ENCODE measurements at regions not wholly inside any gene's neighbourhood (a gene's known extent, or its start where the extent isn't known, plus 50 kb on each side); places are given as distances from the start of the nearest gene placed in this dataset.
"Not testable (repeated sequence)": the region's sequence is repeated elsewhere in the genome, so short reads cannot be mapped to it uniquely, and the experiment has no call there.

DNA sequence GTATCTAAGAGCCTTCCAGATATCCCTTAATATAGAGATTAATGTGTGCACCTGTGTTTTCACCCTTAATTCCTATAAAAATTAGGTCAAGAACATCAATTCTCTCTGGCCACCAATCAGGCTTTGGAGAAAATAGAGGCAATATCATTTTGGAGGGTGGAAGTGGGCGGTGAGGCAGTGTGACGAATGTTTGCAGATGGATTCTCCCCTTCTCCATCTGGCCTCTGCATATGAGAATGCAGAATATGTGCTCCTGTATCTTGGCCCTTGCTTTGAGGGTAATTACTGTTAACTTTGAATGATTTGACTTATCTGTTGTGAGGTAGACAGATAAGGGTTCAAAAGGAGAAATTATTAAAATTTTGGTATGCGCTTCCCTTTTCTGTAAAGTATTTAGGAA is 304.0 kb upstream of the NPSR1 start:
- H3K4me1 ChIP-seq (ENCODE audit: control insufficient read depth in 1 of 2, extremely low read depth in 1 of 2, insufficient read depth in 2 of 2, low read length in 2 of 2) = no peaks in the 10 kb centered on the region
- Mint-ChIP-seq H3K27ac (no peak overlapping the region), H3K4me1 (no peaks in the 10 kb centered on the region), H3K27me3 (no peaks in the 10 kb centered on the region), H3K9me3 (peaks cover 0 to 14% (median 0%) of the 10 kb centered on the region in 3 donors), H3K36me3 (no peaks in the 10 kb centered on the region), H3K4me3 (no peak overlapping the region)
- H3K27me3 ChIP-seq (replicated peaks in 1 of 2; ENCODE audit: control insufficient read depth in 2 of 2, extremely low read depth in 1 of 2, insufficient read depth in 2 of 2, low read length in 1 of 2) = no peaks in the 10 kb centered on the region
- H3K4me3 ChIP-seq (ENCODE audit: control insufficient read depth in 1 of 2, extremely low read depth in 1 of 2, low read length in 1 of 2) = no peak overlapping the region
- WGBS (ENCODE audit: insufficient coverage) = 100% methylated on average over 1 of the region's 3 CpGs
- CTCF ChIA-PET = no interaction called here
- no peaks in the 10 kb centered on the region for H3K36me3 ChIP-seq (ENCODE audit: control insufficient read depth in 2 of 2, extremely low read depth in 1 of 2, insufficient read depth in 1 of 2, low read length in 1 of 2)
- POLR2A ChIA-PET = no interaction called here
- no peak overlapping the region for H3K27ac ChIP-seq (ENCODE audit: low read length)
- no peak for DNase-seq
- no peaks in the 10 kb centered on the region for H3K9me3 ChIP-seq
- ATAC-seq (replicated peaks in 1 of 4) = no peak

DNA sequence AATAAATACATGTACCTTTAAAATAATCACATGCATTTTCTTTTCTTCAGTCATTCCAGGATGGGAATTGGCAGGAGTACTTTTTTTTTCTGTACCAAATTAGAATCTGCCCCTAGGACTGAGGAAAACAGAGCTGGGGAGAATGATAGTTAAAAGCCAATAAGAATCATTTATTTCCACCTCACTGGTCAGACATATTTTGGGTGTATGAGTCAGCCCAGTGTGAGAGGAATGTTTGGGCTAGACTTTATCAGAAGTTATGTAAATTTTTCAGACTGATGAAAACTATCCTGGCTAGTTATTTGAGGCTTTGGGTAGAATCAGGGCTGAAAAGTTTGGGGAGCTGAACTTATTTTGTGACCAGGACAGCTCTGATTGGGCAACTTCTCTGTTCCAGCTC is 303.1 kb upstream of the NPSR1 start:
- H3K27ac ChIP-seq (ENCODE audit: low read length) = no peak overlapping the region
- H3K9me3 Mint-ChIP-seq = peaks cover 0 to 14% (median 0%) of the 10 kb centered on the region in 3 donors
- ATAC-seq (replicated peaks in 1 of 4) (no peak), DNase-seq (no peak)
- H3K4me1 ChIP-seq (ENCODE audit: control insufficient read depth in 1 of 2, extremely low read depth in 1 of 2, insufficient read depth in 2 of 2, low read length in 2 of 2) = no peaks in the 10 kb centered on the region
- no peaks in the 10 kb centered on the region for H3K36me3 Mint-ChIP-seq
- ChIA-PET POLR2A (no interaction called here), CTCF (no interaction called here)
- no peak overlapping the region for H3K27ac Mint-ChIP-seq
- no peaks in the 10 kb centered on the region for H3K36me3 ChIP-seq (ENCODE audit: control insufficient read depth in 2 of 2, extremely low read depth in 1 of 2, insufficient read depth in 1 of 2, low read length in 1 of 2)
- no peaks in the 10 kb centered on the region for H3K27me3 ChIP-seq (replicated peaks in 1 of 2; ENCODE audit: control insufficient read depth in 2 of 2, extremely low read depth in 1 of 2, insufficient read depth in 2 of 2, low read length in 1 of 2)
- H3K27me3 Mint-ChIP-seq = no peaks in the 10 kb centered on the region
- H3K4me3 ChIP-seq (ENCODE audit: control insufficient read depth in 1 of 2, extremely low read depth in 1 of 2, low read length in 1 of 2) = no peak overlapping the region
- H3K4me3 Mint-ChIP-seq = no peak overlapping the region
- no peaks in the 10 kb centered on the region for H3K9me3 ChIP-seq
- no peaks in the 10 kb centered on the region for H3K4me1 Mint-ChIP-seq

DNA sequence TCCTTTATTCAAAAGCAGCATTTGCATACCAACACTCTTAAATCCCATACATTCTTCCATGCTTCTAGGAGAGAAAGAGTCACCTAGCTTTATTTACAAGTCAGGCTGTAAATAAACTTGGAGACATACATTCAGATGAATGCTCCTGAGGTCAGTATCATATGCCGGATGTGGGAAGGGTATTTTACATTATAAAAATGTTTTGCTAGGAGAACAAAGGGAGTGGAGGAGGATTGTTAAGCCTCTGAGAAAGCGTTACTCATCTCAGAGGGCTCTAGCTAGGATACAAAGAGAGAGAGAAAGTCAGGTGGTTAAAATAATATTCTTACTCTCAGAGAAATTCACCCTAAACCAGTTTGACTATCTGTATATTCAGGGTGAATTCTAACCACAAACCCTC is 300.9 kb upstream of the NPSR1 start:
- no peak overlapping the region for H3K4me3 Mint-ChIP-seq
- no peak overlapping the region for H3K27ac Mint-ChIP-seq
- H3K4me3 ChIP-seq (ENCODE audit: control insufficient read depth in 1 of 2, extremely low read depth in 1 of 2, low read length in 1 of 2) = no peak overlapping the region
- WGBS (ENCODE audit: insufficient coverage) = no CpG with 5 or more reads among the region's 2 CpGs
- H3K4me1 ChIP-seq (ENCODE audit: control insufficient read depth in 1 of 2, extremely low read depth in 1 of 2, insufficient read depth in 2 of 2, low read length in 2 of 2) = no peaks in the 10 kb centered on the region
- H3K9me3 Mint-ChIP-seq = peaks cover 0 to 10% (median 0%) of the 10 kb centered on the region in 3 donors
- no peaks in the 10 kb centered on the region for H3K4me1 Mint-ChIP-seq
- no peak for ATAC-seq (replicated peaks in 1 of 4)
- H3K36me3 Mint-ChIP-seq = no peaks in the 10 kb centered on the region
- ChIA-PET CTCF (no interaction called here), POLR2A (no interaction called here)
- H3K9me3 ChIP-seq = no peaks in the 10 kb centered on the region
- no peaks in the 10 kb centered on the region for H3K27me3 ChIP-seq (replicated peaks in 1 of 2; ENCODE audit: control insufficient read depth in 2 of 2, extremely low read depth in 1 of 2, insufficient read depth in 2 of 2, low read length in 1 of 2)
- H3K36me3 ChIP-seq (ENCODE audit: control insufficient read depth in 2 of 2, extremely low read depth in 1 of 2, insufficient read depth in 1 of 2, low read length in 1 of 2) = no peaks in the 10 kb centered on the region
- H3K27ac ChIP-seq (ENCODE audit: low read length) = no peak overlapping the region
- DNase-seq = no peak
- no peaks in the 10 kb centered on the region for H3K27me3 Mint-ChIP-seq

- Mint-ChIP-seq H3K4me3 (no peak overlapping the region), H3K9me3 (peaks cover 0 to 10% (median 0%) of the 10 kb centered on the region in 3 donors), H3K36me3 (no peaks in the 10 kb centered on the region), H3K4me1 (no peaks in the 10 kb centered on the region), H3K27me3 (no peaks in the 10 kb centered on the region), H3K27ac (no peak overlapping the region)
- Histone ChIP-seq H3K36me3 (ENCODE audit: control insufficient read depth in 2 of 2, extremely low read depth in 1 of 2, insufficient read depth in 1 of 2, low read length in 1 of 2) (no peaks in the 10 kb centered on the region), H3K4me3 (ENCODE audit: control insufficient read depth in 1 of 2, extremely low read depth in 1 of 2, low read length in 1 of 2) (no peak overlapping the region), H3K9me3 (no peaks in the 10 kb centered on the region), H3K27me3 (replicated peaks in 1 of 2; ENCODE audit: control insufficient read depth in 2 of 2, extremely low read depth in 1 of 2, insufficient read depth in 2 of 2, low read length in 1 of 2) (no peaks in the 10 kb centered on the region), H3K4me1 (ENCODE audit: control insufficient read depth in 1 of 2, extremely low read depth in 1 of 2, insufficient read depth in 2 of 2, low read length in 2 of 2) (no peaks in the 10 kb centered on the region), H3K27ac (ENCODE audit: low read length) (no peak overlapping the region)
- no peak for DNase-seq
- 66% methylated on average over 8 of the region's 8 CpGs for WGBS (ENCODE audit: insufficient coverage)
- POLR2A ChIA-PET = no interaction called here
- ATAC-seq (replicated peaks in 1 of 4) = no peak
- CTCF ChIA-PET = no interaction called here
Measured at GRCh38 chr7:34357946-34358345, 300.1 kb upstream of the NPSR1 start.

DNA sequence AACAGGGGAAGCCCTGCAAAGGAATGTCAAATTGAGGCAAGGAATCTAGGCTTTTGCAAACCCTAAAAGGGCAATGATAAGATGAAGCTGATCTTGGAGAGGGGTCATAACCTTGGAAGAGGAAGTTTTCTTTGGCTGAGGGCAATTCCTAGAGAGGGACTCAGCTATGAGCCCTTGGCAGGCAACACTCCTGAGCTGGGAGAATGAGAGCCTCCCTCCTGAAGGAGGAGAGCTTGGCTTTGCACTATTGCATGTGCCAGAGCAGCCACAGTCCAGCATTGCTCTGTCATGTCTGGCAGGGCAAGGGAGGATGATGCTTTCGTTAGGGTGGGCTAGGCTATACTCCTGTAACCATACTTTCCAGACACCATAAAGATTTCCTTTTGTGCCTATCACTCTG is 299.4 kb upstream of the NPSR1 start:
- H3K4me3 ChIP-seq (ENCODE audit: control insufficient read depth in 1 of 2, extremely low read depth in 1 of 2, low read length in 1 of 2); H3K27me3 ChIP-seq (replicated peaks in 1 of 2; ENCODE audit: control insufficient read depth in 2 of 2, extremely low read depth in 1 of 2, insufficient read depth in 2 of 2, low read length in 1 of 2); CTCF ChIA-PET; H3K27ac Mint-ChIP-seq; H3K4me1 Mint-ChIP-seq; H3K9me3 Mint-ChIP-seq; ATAC-seq (replicated peaks in 1 of 4); H3K36me3 ChIP-seq (ENCODE audit: control insufficient read depth in 2 of 2, extremely low read depth in 1 of 2, insufficient read depth in 1 of 2, low read length in 1 of 2); H3K36me3 Mint-ChIP-seq; H3K27me3 Mint-ChIP-seq; DNase-seq; POLR2A ChIA-PET; H3K27ac ChIP-seq (ENCODE audit: low read length); H3K4me1 ChIP-seq (ENCODE audit: control insufficient read depth in 1 of 2, extremely low read depth in 1 of 2, insufficient read depth in 2 of 2, low read length in 2 of 2); H3K9me3 ChIP-seq; H3K4me3 Mint-ChIP-seq: not testable (repeated sequence)
- WGBS (ENCODE audit: insufficient coverage) = no CpG with 5 or more reads among the region's 1 CpG

GRCh38 chr7:34361663-34362250 is 296.3 kb upstream of the NPSR1 start:
- H3K9me3 ChIP-seq = no peaks in the 10 kb centered on the region
- no peak overlapping the region for H3K27ac Mint-ChIP-seq
- ATAC-seq (replicated peaks in 1 of 4) = no peak

DNA sequence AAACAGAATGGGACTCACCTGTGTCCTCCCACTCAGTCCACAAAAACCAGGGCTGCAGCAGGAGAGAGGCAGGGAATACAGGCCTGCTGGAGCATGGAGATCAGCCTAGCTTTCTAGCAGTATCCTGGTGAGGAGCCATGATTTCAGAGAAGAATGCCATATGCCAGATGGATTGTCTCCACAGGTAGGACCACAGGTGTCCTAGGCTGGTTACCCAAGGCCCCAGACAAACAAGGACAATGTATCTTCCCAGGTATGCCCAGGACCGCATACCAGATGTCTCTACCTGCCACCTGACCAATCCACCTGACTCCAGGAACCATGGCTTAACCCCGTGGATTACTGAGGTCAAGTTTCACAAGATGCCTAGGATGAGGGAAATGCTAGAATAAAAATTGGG is 295.4 kb upstream of the NPSR1 start:
- no CpG with 5 or more reads among the region's 2 CpGs for WGBS (ENCODE audit: insufficient coverage)
- Histone ChIP-seq H3K4me1 (ENCODE audit: control insufficient read depth in 1 of 2, extremely low read depth in 1 of 2, insufficient read depth in 2 of 2, low read length in 2 of 2) (no peaks in the 10 kb centered on the region), H3K27ac (ENCODE audit: low read length) (no peak overlapping the region), H3K4me3 (ENCODE audit: control insufficient read depth in 1 of 2, extremely low read depth in 1 of 2, low read length in 1 of 2) (no peak overlapping the region), H3K9me3 (no peaks in the 10 kb centered on the region), H3K27me3 (replicated peaks in 1 of 2; ENCODE audit: control insufficient read depth in 2 of 2, extremely low read depth in 1 of 2, insufficient read depth in 2 of 2, low read length in 1 of 2) (no peaks in the 10 kb centered on the region), H3K36me3 (ENCODE audit: control insufficient read depth in 2 of 2, extremely low read depth in 1 of 2, insufficient read depth in 1 of 2, low read length in 1 of 2) (no peaks in the 10 kb centered on the region)
- no peaks in the 10 kb centered on the region for H3K4me1 Mint-ChIP-seq
- H3K9me3 Mint-ChIP-seq = peaks cover 0 to 12% (median 0%) of the 10 kb centered on the region in 3 donors
- POLR2A ChIA-PET = no interaction called here
- CTCF ChIA-PET = no interaction called here
- H3K27ac Mint-ChIP-seq = no peak overlapping the region
- no peaks in the 10 kb centered on the region for H3K36me3 Mint-ChIP-seq
- DNase-seq (no peak), ATAC-seq (replicated peaks in 1 of 4) (no peak)
- H3K4me3 Mint-ChIP-seq = no peak overlapping the region
- no peaks in the 10 kb centered on the region for H3K27me3 Mint-ChIP-seq

More at GRCh38 chr7:34361663-34362250, 296.3 kb upstream of the NPSR1 start:
- no peaks in the 10 kb centered on the region for H3K4me1 ChIP-seq (ENCODE audit: control insufficient read depth in 1 of 2, extremely low read depth in 1 of 2, insufficient read depth in 2 of 2, low read length in 2 of 2)
- DNase-seq = no peak
- H3K27ac ChIP-seq (ENCODE audit: low read length) = no peak overlapping the region
- ChIA-PET CTCF (no interaction called here), POLR2A (no interaction called here)
- WGBS (ENCODE audit: insufficient coverage) = no CpG with 5 or more reads among the region's 3 CpGs
- H3K27me3 ChIP-seq (replicated peaks in 1 of 2; ENCODE audit: control insufficient read depth in 2 of 2, extremely low read depth in 1 of 2, insufficient read depth in 2 of 2, low read length in 1 of 2) = no peaks in the 10 kb centered on the region
- Mint-ChIP-seq H3K27me3 (no peaks in the 10 kb centered on the region), H3K4me1 (no peaks in the 10 kb centered on the region), H3K9me3 (peaks cover 0 to 11% (median 0%) of the 10 kb centered on the region in 3 donors), H3K36me3 (no peaks in the 10 kb centered on the region), H3K4me3 (no peak overlapping the region)
- H3K36me3 ChIP-seq (ENCODE audit: control insufficient read depth in 2 of 2, extremely low read depth in 1 of 2, insufficient read depth in 1 of 2, low read length in 1 of 2) = no peaks in the 10 kb centered on the region
- H3K4me3 ChIP-seq (ENCODE audit: control insufficient read depth in 1 of 2, extremely low read depth in 1 of 2, low read length in 1 of 2) = no peak overlapping the region
